Liver (tissue), 7 donors: ENCODE measurements at regions not wholly inside any gene's neighbourhood (a gene's known extent, or its start where the extent isn't known, plus 50 kb on each side); places are given as distances from the start of the nearest gene placed in this dataset.

Source experiments
- DNase-seq: peaks from one replicate; pipeline ENCODE4 v3.0.0-alpha.2; 2017; ENCODE audit warnings: low spot score
- H3K27ac ChIP-seq, 2 donors: one replicate each; pipeline ENCODE4 v1.7.0; 2013; ENCODE audit warnings: inconsistent platforms in 2 of 2, low read length in 2 of 2, control low read depth in 1 of 2, low read depth in 1 of 2, mild to moderate bottlenecking in 1 of 2
- H3K27me3 ChIP-seq, 4 donors: one replicate each; pipeline versions ENCODE4 v1.6.1 to v1.7.0; 2013; ENCODE audit warnings: low read length in 3 of 4, inconsistent platforms in 1 of 4, mild to moderate bottlenecking in 1 of 4, moderate library complexity in 1 of 4; ENCODE audit not compliant: control insufficient read depth in 4 of 4, insufficient read depth in 4 of 4
- H3K36me3 ChIP-seq, 4 donors: one replicate each; pipeline versions ENCODE4 v1.6.1 to v1.7.0; 2013; ENCODE audit warnings: low read length in 3 of 4, mild to moderate bottlenecking in 3 of 4, low read depth in 1 of 4, moderate library complexity in 1 of 4; ENCODE audit not compliant: control insufficient read depth in 4 of 4, insufficient read depth in 3 of 4
- H3K4me1 ChIP-seq, 4 donors: one replicate each; pipeline versions ENCODE4 v1.6.1 to v1.7.0; 2013; ENCODE audit warnings: low read length in 3 of 4, mild to moderate bottlenecking in 3 of 4, moderate library complexity in 1 of 4; ENCODE audit not compliant: control insufficient read depth in 4 of 4, insufficient read depth in 4 of 4
- H3K4me3 ChIP-seq, 3 donors: one replicate each; pipeline versions ENCODE4 v1.6.1 to v1.7.0; 2013; ENCODE audit warnings: low read length in 3 of 3, control low read depth in 1 of 3, low read depth in 1 of 3, mild to moderate bottlenecking in 1 of 3
- H3K9ac ChIP-seq, 2 donors: one replicate each; pipeline ENCODE4 v1.7.0; 2013; ENCODE audit warnings: low read length in 2 of 2, mild to moderate bottlenecking in 2 of 2, moderate library complexity in 2 of 2, control low read depth in 1 of 2, low read depth in 1 of 2
- H3K9me3 ChIP-seq, 4 donors: one replicate each; pipeline versions ENCODE4 v1.6.1 to v1.7.0; 2013; ENCODE audit warnings: low read length in 3 of 4; ENCODE audit not compliant: control insufficient read depth in 4 of 4
- FOXA2 ChIP-seq: IDR thresholded peaks from 2 replicates; pipeline ENCODE4 v1.6.1; 2016; ENCODE audit warnings: antibody characterized with exemption
- GABPA ChIP-seq, 2 donors: IDR thresholded peaks in 1 of 2; conservative IDR thresholded peaks in 1 of 2; 2 replicates each; pipeline ENCODE4 v1.6.1; 2016; ENCODE audit warnings: antibody characterized with exemption in 2 of 2, mild to moderate bottlenecking in 1 of 2, moderate library complexity in 1 of 2
- HNF4A ChIP-seq, 2 donors: conservative IDR thresholded peaks; 2 replicates each; pipeline ENCODE4 v1.6.1; 2016; ENCODE audit warnings: antibody characterized with exemption in 2 of 2, mild to moderate bottlenecking in 2 of 2
- MAX ChIP-seq: IDR thresholded peaks from 2 replicates; pipeline ENCODE4 v1.6.1; 2016; ENCODE audit warnings: antibody characterized with exemption
- NR2F2 ChIP-seq: IDR thresholded peaks from 2 replicates; pipeline ENCODE4 v1.6.1; 2016; ENCODE audit warnings: antibody characterized with exemption
- REST ChIP-seq: IDR thresholded peaks from 2 replicates; pipeline ENCODE4 v1.6.1; 2016; ENCODE audit warnings: antibody characterized with exemption, mild to moderate bottlenecking
- SP1 ChIP-seq: IDR thresholded peaks from 2 replicates; pipeline ENCODE4 v1.6.1; 2018; ENCODE audit warnings: antibody characterized with exemption, mild to moderate bottlenecking
- YY1 ChIP-seq: IDR thresholded peaks from 2 replicates; pipeline ENCODE4 v1.6.1; 2016; ENCODE audit warnings: antibody characterized with exemption, mild to moderate bottlenecking
- WGBS: extraction: QIAGEN DNeasy Blood & Tissue Kit; methylation state at CpG from one replicate; pipeline ENCODE4 v1.1.7; 2013; 5-methylcytosine and 5-hydroxymethylcytosine counted together
- TF ChIP-seq, protein P1 (sequence below): IDR thresholded peaks from 2 replicates; pipeline ENCODE4 v1.6.1; 2016; ENCODE audit warnings: antibody characterized with exemption
- donor health status: healthy.
- donor health status: healthy.
- donor health status: healthy.
- donor health status: healthy.

DNA sequence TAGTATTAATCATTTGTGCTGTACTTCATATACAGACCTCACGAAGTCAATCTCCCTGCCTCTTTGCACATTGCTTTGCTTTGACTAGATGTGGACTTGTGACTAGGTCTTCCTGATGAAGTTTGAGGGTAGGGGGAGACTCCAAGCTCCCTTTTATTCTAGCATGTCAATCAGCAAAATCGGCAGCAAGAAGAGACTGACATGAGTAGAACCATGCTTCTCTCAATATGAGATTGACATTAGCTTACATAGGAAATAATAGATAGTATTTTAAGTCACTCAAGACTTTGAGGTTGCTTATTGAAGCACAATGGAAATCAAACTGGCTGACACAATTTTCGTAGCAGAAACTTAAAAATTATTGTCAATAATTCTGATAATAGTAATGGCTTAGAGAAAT is 866.4 kb upstream of the ADAMTS5 start:
- Histone ChIP-seq H3K27me3 (no peaks in the 10 kb centered on the region), H3K9me3 (no peaks in the 10 kb centered on the region), H3K27ac (no peak overlapping the region), H3K4me3 (no peak overlapping the region), H3K4me1 (no peaks in the 10 kb centered on the region), H3K9ac (no peak overlapping the region), H3K36me3 (no peaks in the 10 kb centered on the region)
- 74% methylated on average over 3 of the region's 3 CpGs for WGBS
- no peak for DNase-seq
- TF ChIP-seq YY1 (no peak), HNF4A (conservative IDR thresholded peaks at IDR 0.05) (no peak), REST (no peak), MAX (no peak), FOXA2 (no peak)
- TF ChIP-seq, protein P1, sequence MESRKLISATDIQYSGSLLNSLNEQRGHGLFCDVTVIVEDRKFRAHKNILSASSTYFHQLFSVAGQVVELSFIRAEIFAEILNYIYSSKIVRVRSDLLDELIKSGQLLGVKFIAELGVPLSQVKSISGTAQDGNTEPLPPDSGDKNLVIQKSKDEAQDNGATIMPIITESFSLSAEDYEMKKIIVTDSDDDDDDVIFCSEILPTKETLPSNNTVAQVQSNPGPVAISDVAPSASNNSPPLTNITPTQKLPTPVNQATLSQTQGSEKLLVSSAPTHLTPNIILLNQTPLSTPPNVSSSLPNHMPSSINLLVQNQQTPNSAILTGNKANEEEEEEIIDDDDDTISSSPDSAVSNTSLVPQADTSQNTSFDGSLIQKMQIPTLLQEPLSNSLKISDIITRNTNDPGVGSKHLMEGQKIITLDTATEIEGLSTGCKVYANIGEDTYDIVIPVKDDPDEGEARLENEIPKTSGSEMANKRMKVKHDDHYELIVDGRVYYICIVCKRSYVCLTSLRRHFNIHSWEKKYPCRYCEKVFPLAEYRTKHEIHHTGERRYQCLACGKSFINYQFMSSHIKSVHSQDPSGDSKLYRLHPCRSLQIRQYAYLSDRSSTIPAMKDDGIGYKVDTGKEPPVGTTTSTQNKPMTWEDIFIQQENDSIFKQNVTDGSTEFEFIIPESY = no peak

- Histone ChIP-seq H3K27me3 (no peaks in the 10 kb centered on the region), H3K27ac (no peak overlapping the region), H3K9me3 (no peaks in the 10 kb centered on the region), H3K9ac (no peak overlapping the region), H3K4me3 (no peak overlapping the region), H3K4me1 (no peaks in the 10 kb centered on the region), H3K36me3 (no peaks in the 10 kb centered on the region)
- WGBS = 68% methylated on average over 3 of the region's 3 CpGs
- DNase-seq = no peak
- TF ChIP-seq, protein P1 = no peak
- no peak for TF ChIP-seq GABPA (IDR thresholded peaks at IDR 0.05 in 1 of 2, conservative IDR thresholded peaks at IDR 0.05 in 1 of 2)
- no peak for TF ChIP-seq FOXA2
- TF ChIP-seq SP1 = no peak
- TF ChIP-seq NR2F2 = no peak
- TF ChIP-seq REST = no peak
These were observed 865.1 kb upstream of the ADAMTS5 start for GRCh38 chr21:27831816-27832569.
